ENCODE measurements at regions not wholly inside any gene's neighbourhood (a gene's known extent, or its start where the extent isn't known, plus 50 kb on each side); places are given as distances from the start of the nearest gene placed in this dataset.

GRCh38 chr11:96798445-96798844, 408.6 kb downstream of the JRKL start:
- TF ChIP-seq CTCF (IDR thresholded peaks at IDR 0.05; ENCODE audit: low read depth, low read length) (no peak), EZH2phosphoT487 (IDR thresholded peaks at IDR 0.05; ENCODE audit: low read depth) (no peak)

Measured in OCI-LY3 (cell line).